NCI-H2227 treated with DMSO at 0.1 percent for 48 hours (cell line): ENCODE measurements at regions not wholly inside any gene's neighbourhood (a gene's known extent, or its start where the extent isn't known, plus 50 kb on each side); places are given as distances from the start of the nearest gene placed in this dataset.
"Not testable (repeated sequence)": the region's sequence is repeated elsewhere in the genome, so short reads cannot be mapped to it uniquely, and the experiment has no call there.

Experiments used
- DNase-seq: peaks from one replicate; lab custom pipeline; 2025; lab: John Stamatoyannopoulos, UW

- DNase-seq, result not testable (repeated sequence)
Observed at GRCh38 chr9:63912451-63912850, 1372.6 kb downstream of the FOXD4L5 start.

DNA sequence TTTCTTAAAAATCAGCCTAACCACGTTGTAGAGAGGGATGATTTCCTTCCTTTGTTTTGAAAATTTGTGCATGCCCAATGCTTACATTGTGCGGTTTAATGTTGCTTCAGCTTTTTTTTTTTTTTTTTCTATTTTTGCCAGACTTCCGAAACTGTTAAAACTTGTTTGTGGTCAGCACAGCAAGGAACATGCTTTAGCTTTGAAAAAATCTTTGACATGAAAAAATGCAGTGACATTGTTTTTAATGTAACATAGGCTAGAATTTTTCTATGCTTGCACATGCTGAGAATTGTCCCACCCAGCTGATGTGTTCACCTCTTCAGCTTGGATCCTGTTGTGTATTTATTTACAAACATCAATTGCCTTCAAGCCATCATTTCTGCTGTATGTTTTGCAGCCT is 1375.9 kb downstream of the FOXD4L5 start:
- not testable (repeated sequence) for DNase-seq

DNA sequence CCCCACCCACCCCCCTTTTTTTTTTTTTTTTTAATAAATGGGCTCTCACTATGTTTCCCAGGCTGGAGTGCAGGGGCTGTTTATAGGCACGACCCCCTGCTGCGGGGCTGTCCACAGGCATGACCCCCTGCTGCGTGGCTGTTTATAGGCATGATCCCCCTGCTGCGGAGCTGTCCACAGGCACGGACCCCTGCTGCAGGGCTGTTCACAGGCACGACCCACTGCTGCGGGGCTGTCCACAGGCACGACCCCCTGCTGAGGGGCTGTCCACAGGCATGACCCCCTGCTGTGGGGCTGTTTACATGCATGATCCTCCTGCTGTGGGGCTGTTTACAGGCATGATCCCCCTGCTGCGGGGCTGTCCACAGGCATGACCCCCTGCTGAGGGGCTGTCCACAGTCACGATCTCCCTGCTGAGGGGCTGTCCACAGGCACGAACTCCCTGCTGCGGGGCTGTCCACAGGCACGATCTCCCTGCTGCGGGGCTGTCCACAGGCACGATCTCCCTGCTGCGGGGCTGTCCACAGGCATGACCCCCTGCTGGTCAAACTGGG is 1385.3 kb downstream of the FOXD4L5 start:
- DNase-seq, result not testable (repeated sequence)

DNA sequence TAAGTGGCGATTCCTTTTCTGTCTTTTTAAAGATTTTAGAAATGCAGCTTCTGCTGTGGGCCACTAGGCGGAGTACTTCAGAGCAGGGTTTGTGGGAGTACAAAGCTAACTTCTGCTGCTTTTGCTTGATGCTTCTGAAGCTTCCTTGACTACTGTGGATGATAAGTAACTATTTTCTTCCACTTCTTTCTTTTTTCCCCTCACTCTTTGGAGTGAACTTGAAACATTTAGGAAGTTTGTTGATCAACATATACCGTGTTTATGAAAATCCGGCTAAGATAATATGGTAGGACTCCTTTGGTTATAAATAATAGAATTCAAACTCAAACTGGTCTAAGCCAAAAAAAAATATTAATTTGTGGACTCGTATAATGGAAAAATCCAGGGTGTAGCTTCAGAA is 1403.6 kb downstream of the FOXD4L5 start:
- not testable (repeated sequence) for DNase-seq

- DNase-seq, result not testable (repeated sequence)
Observed at GRCh38 chr9:63876380-63876779, 1408.6 kb downstream of the FOXD4L5 start.

DNA sequence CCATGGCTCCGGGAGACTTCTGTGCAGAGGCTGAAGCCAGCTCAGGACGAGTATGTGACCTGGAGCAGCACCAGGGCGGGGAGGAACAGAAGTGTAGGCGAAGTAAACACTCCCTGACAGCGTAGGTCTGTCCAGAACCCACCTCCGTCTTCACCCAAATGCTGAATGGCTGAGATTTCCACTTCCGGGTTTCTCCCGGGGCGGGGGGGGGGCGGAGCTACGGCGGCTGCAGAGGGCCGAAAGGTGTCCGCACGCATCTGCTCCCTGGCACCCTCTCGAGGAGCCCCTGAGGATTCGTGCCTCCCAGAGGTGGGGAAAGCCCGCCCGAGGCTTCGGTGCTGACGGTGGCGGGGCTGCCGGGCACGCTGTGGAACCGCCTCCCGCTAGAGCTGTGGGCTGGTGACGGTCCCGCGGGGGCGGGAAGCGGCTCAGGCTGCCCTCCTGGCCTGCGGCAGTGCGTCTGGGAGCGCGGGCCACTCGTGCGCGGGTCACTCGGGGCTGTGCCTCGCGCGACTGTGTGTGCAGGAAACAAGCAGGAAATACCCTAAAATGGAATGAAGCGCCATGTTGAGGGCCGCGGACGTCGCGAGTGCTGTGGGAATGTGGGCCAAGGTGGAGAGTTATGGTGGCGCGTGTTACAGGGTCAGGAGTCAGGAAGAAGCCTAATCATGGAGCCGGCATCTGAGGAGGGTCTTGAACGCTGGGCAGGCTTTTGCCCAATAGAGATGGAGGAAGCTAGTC is 1425.4 kb downstream of the FOXD4L5 start:
- DNase-seq, result no peak

DNA sequence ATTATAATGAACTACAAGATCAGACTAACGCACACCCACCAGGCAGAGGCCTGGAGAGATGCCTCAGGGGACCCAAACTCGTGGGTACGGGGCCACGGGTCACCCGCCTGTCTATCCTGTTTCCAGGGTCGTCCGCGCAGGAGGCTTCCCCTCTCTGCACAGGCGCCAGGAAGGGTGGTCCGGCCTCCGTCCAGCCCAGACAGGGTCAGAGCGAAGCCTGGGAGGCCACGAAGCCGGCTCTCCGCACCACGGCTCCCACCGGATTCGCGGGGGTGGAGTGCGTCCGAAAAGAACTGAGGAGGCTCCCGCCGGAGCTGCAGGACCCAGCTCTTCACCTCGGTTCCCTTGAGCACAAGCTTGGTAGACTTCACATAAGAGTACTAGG is 1425.9 kb downstream of the FOXD4L5 start:
- DNase-seq, result not testable (repeated sequence)

GRCh38 chr9:63853140-63853751 is 1431.8 kb downstream of the FOXD4L5 start:
- not testable (repeated sequence) for DNase-seq

GRCh38 chr9:63824804-63825203 is 1460.2 kb downstream of the FOXD4L5 start:
- not testable (repeated sequence) for DNase-seq

- not testable (repeated sequence) for DNase-seq
Observed at GRCh38 chr9:63823375-63824201, 1461.4 kb downstream of the FOXD4L5 start.

- DNase-seq, result not testable (repeated sequence)
Observed at GRCh38 chr9:63822615-63823374, 1462.2 kb downstream of the FOXD4L5 start.

DNA sequence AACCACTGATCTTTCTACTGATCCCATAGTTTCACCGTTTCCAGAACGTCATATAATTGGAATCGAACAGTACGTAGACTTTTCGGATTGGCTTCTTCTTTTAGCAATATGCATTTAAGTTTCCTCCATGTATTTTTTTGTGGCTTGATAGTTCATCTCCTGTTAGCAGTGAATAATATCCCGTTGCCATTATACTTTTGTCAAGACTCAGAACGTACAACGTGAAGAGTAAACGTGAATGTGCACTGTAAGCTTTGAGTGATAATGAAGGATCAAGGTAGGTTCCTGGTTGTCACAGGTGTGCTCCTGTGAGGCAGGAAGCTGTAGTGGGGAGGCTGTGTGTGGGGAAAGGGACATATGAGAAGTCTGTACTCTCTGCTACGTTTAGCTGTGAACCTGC is 1463.7 kb downstream of the FOXD4L5 start:
- not testable (repeated sequence) for DNase-seq

DNA sequence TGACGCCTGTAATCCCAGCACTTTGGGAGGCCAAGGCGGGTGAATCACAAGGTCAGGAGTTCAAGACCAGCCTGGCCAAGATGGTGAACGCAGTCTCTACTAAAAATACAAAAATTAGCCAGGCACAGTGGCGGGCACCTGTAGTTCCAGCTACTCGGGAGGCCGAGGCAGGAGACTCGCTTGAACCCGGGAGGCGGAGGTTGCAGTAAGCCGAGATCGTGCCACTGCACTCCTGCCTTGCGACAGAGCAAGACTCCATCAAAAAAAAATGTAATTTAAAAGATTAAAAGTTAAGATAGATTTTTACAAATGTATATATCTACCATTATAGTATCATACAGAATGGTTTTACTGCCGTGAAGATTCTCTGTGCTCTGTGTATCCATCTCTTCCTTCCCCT is 1464.1 kb downstream of the FOXD4L5 start:
- DNase-seq, result not testable (repeated sequence)

DNA sequence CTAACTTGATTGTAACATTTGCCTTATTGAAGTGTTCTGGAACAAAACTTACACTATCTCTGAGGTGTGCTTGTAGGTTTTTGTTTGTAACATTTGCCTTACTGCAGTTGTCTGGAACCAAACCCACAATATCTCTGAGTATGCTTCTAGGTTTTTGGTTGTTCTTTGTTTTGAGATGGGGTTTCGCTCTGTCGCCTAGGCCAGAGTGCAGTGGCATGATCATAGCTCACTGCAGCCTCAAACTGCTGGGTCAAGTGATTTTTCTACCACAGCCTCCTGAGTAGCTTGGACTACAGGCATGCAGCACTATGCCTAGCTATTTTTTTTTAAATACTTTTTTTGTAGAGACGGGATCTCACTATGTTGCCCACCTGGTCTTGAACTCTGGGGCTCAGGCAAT is 1464.6 kb downstream of the FOXD4L5 start:
- DNase-seq, result not testable (repeated sequence)

DNA sequence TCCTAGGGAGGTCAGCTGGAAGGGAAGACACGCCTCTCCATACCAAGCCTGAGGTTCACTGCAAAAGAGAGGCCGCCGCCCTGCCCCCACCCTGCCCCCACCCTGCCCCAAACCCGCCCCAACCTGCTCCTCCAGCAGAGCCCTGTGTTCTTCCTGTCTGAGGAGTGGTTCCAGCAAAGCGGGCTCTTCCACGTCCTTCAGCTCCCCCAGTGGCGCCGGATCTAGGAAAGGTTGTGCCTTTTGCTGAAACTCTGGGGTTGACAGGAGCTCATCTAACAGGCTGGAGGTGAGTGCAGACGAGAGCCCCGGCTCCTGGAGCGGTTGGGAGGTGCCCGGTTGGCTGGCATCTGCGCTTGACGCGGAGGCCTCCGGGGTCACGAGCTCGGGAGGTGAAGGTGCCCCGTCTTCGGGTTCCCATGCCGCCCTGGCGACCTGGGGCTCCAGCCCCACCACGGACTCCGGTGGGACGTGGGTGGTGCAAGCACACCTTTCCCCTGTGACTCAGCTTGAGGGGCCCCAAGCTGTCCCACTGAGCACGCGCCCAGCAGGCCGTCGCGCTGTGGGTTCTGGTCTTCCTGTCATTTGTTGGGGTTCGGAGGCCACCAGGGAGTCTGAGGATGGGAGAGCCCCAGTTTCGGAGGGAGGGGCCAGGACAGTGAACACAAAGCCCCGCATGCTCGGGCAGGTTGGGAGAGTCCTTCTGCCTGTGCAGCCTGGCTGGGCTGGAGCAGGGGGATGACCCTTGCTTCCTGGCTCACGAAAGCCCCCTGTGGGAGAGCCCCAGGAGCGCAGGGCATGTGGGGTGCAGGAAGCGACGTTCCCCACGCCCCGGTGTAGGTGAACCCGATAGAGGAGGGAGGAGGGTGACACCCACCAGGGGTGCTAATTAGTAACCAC is 1467.1 kb downstream of the FOXD4L5 start:
- no peak for DNase-seq

GRCh38 chr9:63816751-63817621 is 1468.0 kb downstream of the FOXD4L5 start:
- DNase-seq, result no peak

- not testable (repeated sequence) for DNase-seq
Observed at GRCh38 chr9:63814970-63815669, 1469.9 kb downstream of the FOXD4L5 start.

DNA sequence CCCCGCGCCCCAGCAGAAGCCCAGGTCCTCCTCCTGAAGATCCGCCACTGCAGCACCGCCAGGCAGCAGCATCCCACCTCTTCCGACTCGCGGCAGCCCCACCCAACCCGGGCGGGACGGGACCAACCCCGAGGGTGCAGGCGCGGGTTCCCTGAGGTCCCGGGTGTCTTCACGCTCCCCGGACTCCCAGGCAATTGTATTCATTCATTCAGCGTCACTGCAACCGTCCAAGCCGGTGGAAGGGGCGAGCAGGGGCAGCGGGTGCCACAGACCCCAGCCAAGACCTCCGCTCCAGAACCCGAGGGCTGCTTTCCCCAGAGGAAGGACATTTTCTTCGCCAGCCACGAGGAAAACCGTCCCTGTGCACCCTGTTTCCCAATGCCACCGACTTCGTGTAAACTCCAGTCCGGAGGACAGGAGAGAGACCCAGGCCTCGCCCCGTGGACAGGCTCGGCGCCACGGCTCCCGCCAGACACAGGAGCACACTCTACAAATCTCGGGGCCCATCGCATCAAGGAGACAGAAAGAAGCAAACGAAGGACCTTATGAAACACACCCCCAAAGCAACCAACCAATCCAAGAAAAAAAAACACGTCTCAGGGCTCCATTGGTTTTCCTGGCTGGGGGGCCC is 1471.5 kb downstream of the FOXD4L5 start:
- not testable (repeated sequence) for DNase-seq
